Mesenchymal stem cell (in vitro differentiated cells and primary cell): ENCODE measurements at regions not wholly inside any gene's neighbourhood (a gene's known extent, or its start where the extent isn't known, plus 50 kb on each side); places are given as distances from the start of the nearest gene placed in this dataset.

Source experiments
- DNase-seq: peaks from one replicate; pipeline ENCODE4 v3.0.0-alpha.2; 2013
- H2AFZ ChIP-seq: one replicate; pipeline ENCODE4 v1.6.1; 2013; ENCODE audit warnings: low read depth, mild to moderate bottlenecking, control low read depth, inconsistent platforms, low read length, moderate library complexity
- H2AK5ac ChIP-seq: 2 replicates; pipeline ENCODE4 v1.6.1; 2013; ENCODE audit warnings: low read length, moderate library complexity, mild to moderate bottlenecking, inconsistent platforms; ENCODE audit not compliant: severe bottlenecking
- H2BK120ac ChIP-seq: one replicate; pipeline ENCODE4 v1.6.1; 2013; ENCODE audit warnings: low read depth, mild to moderate bottlenecking, inconsistent platforms, low read length, moderate library complexity
- H2BK12ac ChIP-seq, 2 experiments: one replicate each; pipeline ENCODE4 v1.6.1; 2013; ENCODE audit warnings: inconsistent platforms in 2 of 2, low read length in 2 of 2, mild to moderate bottlenecking in 2 of 2, moderate library complexity in 2 of 2, control low read depth in 1 of 2
- H2BK15ac ChIP-seq: one replicate; pipeline ENCODE4 v1.6.1; 2013; ENCODE audit warnings: mild to moderate bottlenecking, low read depth, inconsistent platforms; ENCODE audit not compliant: poor library complexity, severe bottlenecking
- H2BK5ac ChIP-seq: 2 replicates; pipeline ENCODE4 v1.6.1; 2013; ENCODE audit warnings: low read depth, mild to moderate bottlenecking, low read length, control low read depth, inconsistent platforms; ENCODE audit not compliant: poor library complexity, severe bottlenecking
- H3K14ac ChIP-seq, 2 experiments: one replicate each; pipeline ENCODE4 v1.6.1; 2013; ENCODE audit warnings: inconsistent platforms in 2 of 2, low read length in 2 of 2, control low read depth in 1 of 2, mild to moderate bottlenecking in 1 of 2, moderate library complexity in 1 of 2
- H3K18ac ChIP-seq, 2 experiments: one replicate each; pipeline ENCODE4 v1.6.1; 2013; ENCODE audit warnings: inconsistent platforms in 2 of 2, low read length in 2 of 2, control low read depth in 1 of 2, low read depth in 1 of 2, mild to moderate bottlenecking in 1 of 2
- H3K23ac ChIP-seq, 2 experiments: one replicate each; pipeline ENCODE4 v1.6.1; 2013; ENCODE audit warnings: inconsistent platforms in 2 of 2, low read length in 2 of 2, mild to moderate bottlenecking in 2 of 2, moderate library complexity in 2 of 2, control low read depth in 1 of 2
- H3K27ac ChIP-seq: 2 replicates; pipeline ENCODE4 v1.5.1; 2013; ENCODE audit warnings: mild to moderate bottlenecking, moderate library complexity, low read length, control low read depth, inconsistent platforms; ENCODE audit not compliant: poor library complexity, severe bottlenecking
- H3K27me3 ChIP-seq, 2 experiments: 2 replicates each; pipeline versions ENCODE4 v1.6.1 to v1.7.0; 2013; ENCODE audit warnings: low read length in 2 of 2, mild to moderate bottlenecking in 2 of 2, moderate library complexity in 2 of 2, control low read depth in 1 of 2, inconsistent platforms in 1 of 2; ENCODE audit not compliant: control insufficient read depth in 1 of 2, insufficient read depth in 1 of 2
- H3K36me3 ChIP-seq, 2 experiments: 2 replicates each; pipeline versions ENCODE4 v1.6.1 to v1.7.0; 2013; ENCODE audit warnings: low read length in 2 of 2, control low read depth in 1 of 2, inconsistent platforms in 1 of 2, low read depth in 1 of 2, mild to moderate bottlenecking in 1 of 2; ENCODE audit not compliant: insufficient read depth in 2 of 2, control insufficient read depth in 1 of 2
- H3K4ac ChIP-seq, 2 experiments: one replicate each; pipeline ENCODE4 v1.6.1; 2013; ENCODE audit warnings: inconsistent platforms in 2 of 2, low read length in 2 of 2, mild to moderate bottlenecking in 2 of 2, moderate library complexity in 2 of 2, control low read depth in 1 of 2, low read depth in 1 of 2
- H3K4me1 ChIP-seq: 2 replicates; pipeline ENCODE4 v1.6.1; 2013; ENCODE audit warnings: low read depth, low read length, control low read depth; ENCODE audit not compliant: control insufficient read depth, insufficient read depth
- H3K4me2 ChIP-seq: 2 replicates; pipeline ENCODE4 v1.6.1; 2013; ENCODE audit warnings: low read length, mild to moderate bottlenecking, inconsistent platforms; ENCODE audit not compliant: poor library complexity, severe bottlenecking
- H3K4me3 ChIP-seq, 2 experiments: 2 replicates each; pipeline versions ENCODE4 v1.5.1 to v1.7.0; 2013; ENCODE audit warnings: low read length in 2 of 2, mild to moderate bottlenecking in 2 of 2, control low read depth in 1 of 2, low read depth in 1 of 2; ENCODE audit not compliant: insufficient read depth in 1 of 2
- H3K79me1 ChIP-seq: replicated peaks from 2 replicates; pipeline ENCODE4 v1.6.1; 2013; ENCODE audit warnings: mild to moderate bottlenecking, control low read depth, low read length, inconsistent platforms; ENCODE audit not compliant: poor library complexity, severe bottlenecking
- H3K9ac ChIP-seq: 2 replicates; pipeline ENCODE4 v1.7.0; 2013; ENCODE audit warnings: mild to moderate bottlenecking, low read length, moderate library complexity
- H3K9me3 ChIP-seq: 2 replicates; pipeline ENCODE4 v1.7.0; 2013; ENCODE audit warnings: mild to moderate bottlenecking, low read length; ENCODE audit not compliant: control insufficient read depth
- H4K8ac ChIP-seq: one replicate; pipeline ENCODE4 v1.6.1; 2013; ENCODE audit warnings: inconsistent platforms, mild to moderate bottlenecking, low read length, moderate library complexity
- H4K91ac ChIP-seq: one replicate; pipeline ENCODE4 v1.6.1; 2013; ENCODE audit warnings: mild to moderate bottlenecking, low read length, inconsistent platforms
- WGBS: methylation state at CpG from one replicate; pipeline ENCODE4 v1.1.7; 2013; ENCODE audit warnings: mixed read lengths; 5-methylcytosine and 5-hydroxymethylcytosine counted together

- Histone ChIP-seq H3K4me3 (no peak overlapping the region), H2BK120ac (no peak overlapping the region), H3K27ac (no peak overlapping the region), H2BK5ac (no peak overlapping the region), H3K27me3 (peaks cover 0 to 2% of the 10 kb centered on the region in 2 experiments), H3K36me3 (no peaks in the 10 kb centered on the region), H4K91ac (no peak overlapping the region), H3K4me1 (no peaks in the 10 kb centered on the region), H2BK15ac (no peak overlapping the region), H2BK12ac (no peak overlapping the region), H2AFZ (no peak overlapping the region), H2AK5ac (no peak overlapping the region), H3K9me3 (no peaks in the 10 kb centered on the region), H4K8ac (no peak overlapping the region), H3K14ac (no peak overlapping the region), H3K9ac (no peak overlapping the region), H3K18ac (no peak overlapping the region), H3K4ac (no peak overlapping the region), H3K79me1 (no peaks in the 10 kb centered on the region), H3K4me2 (no peak overlapping the region), H3K23ac (no peak overlapping the region)
- 79% methylated on average over 2 of the region's 3 CpGs for WGBS
- no peak for DNase-seq
Measured at GRCh38 chr5:5799826-5800225, 377.3 kb downstream of the ICE1 start.

- Histone ChIP-seq H3K27me3 (peaks cover 0 to 3% of the 10 kb centered on the region in 2 experiments), H3K14ac (no peak overlapping the region), H3K18ac (no peak overlapping the region), H3K9me3 (no peaks in the 10 kb centered on the region), H3K4me2 (no peak overlapping the region), H4K91ac (no peak overlapping the region), H2BK15ac (no peak overlapping the region), H3K4ac (no peak overlapping the region), H2AFZ (no peak overlapping the region), H3K36me3 (no peaks in the 10 kb centered on the region), H3K4me3 (no peak overlapping the region), H2BK12ac (no peak overlapping the region), H2BK120ac (no peak overlapping the region), H2AK5ac (no peak overlapping the region), H4K8ac (no peak overlapping the region), H3K27ac (no peak overlapping the region), H2BK5ac (no peak overlapping the region), H3K23ac (no peak overlapping the region), H3K4me1 (no peaks in the 10 kb centered on the region), H3K79me1 (no peaks in the 10 kb centered on the region), H3K9ac (no peak overlapping the region)
- WGBS, result 81% methylated on average over 2 of the region's 4 CpGs
- no peak for DNase-seq
Measured at GRCh38 chr5:5799229-5799628, 376.8 kb downstream of the ICE1 start.

GRCh38 chr5:5798462-5798861 lies 376.0 kb downstream of the ICE1 start:
- no peak overlapping the region for H2AK5ac ChIP-seq
- H2BK5ac ChIP-seq, result no peak overlapping the region
- no peaks in the 10 kb centered on the region for H3K4me1 ChIP-seq
- no peak overlapping the region for H3K4me3 ChIP-seq
- H3K23ac ChIP-seq, result no peak overlapping the region
- H3K27ac ChIP-seq, result no peak overlapping the region
- H2BK120ac ChIP-seq, result no peak overlapping the region
- H2BK15ac ChIP-seq, result no peak overlapping the region
- no peak for DNase-seq
- H3K18ac ChIP-seq, result no peak overlapping the region
- no peak overlapping the region for H3K4me2 ChIP-seq
- no peaks in the 10 kb centered on the region for H3K79me1 ChIP-seq
- no peak overlapping the region for H4K8ac ChIP-seq
- no peak overlapping the region for H3K14ac ChIP-seq
- no peak overlapping the region for H3K4ac ChIP-seq
- 17% methylated on average over 2 of the region's 4 CpGs for WGBS
- no peaks in the 10 kb centered on the region for H3K9me3 ChIP-seq
- H3K9ac ChIP-seq, result no peak overlapping the region
- H3K36me3 ChIP-seq, result no peaks in the 10 kb centered on the region
- H4K91ac ChIP-seq, result no peak overlapping the region
- no peak overlapping the region for H2AFZ ChIP-seq
- H3K27me3 ChIP-seq, result peaks cover 0 to 3% of the 10 kb centered on the region in 2 experiments
- no peak overlapping the region for H2BK12ac ChIP-seq

- Histone ChIP-seq H2BK5ac (no peak overlapping the region), H3K4me1 (no peaks in the 10 kb centered on the region), H3K4me3 (no peak overlapping the region), H4K8ac (no peak overlapping the region), H2BK15ac (no peak overlapping the region), H2AFZ (no peak overlapping the region), H3K9me3 (no peaks in the 10 kb centered on the region), H3K79me1 (no peaks in the 10 kb centered on the region), H3K27me3 (peaks cover 0 to 3% of the 10 kb centered on the region in 2 experiments), H3K4me2 (no peak overlapping the region), H2BK12ac (no peak overlapping the region), H2AK5ac (no peak overlapping the region), H3K27ac (no peak overlapping the region), H3K23ac (no peak overlapping the region), H3K9ac (no peak overlapping the region), H3K36me3 (no peaks in the 10 kb centered on the region), H3K4ac (no peak overlapping the region), H3K18ac (no peak overlapping the region), H2BK120ac (no peak overlapping the region), H3K14ac (no peak overlapping the region), H4K91ac (no peak overlapping the region)
- 88% methylated on average over 4 of the region's 5 CpGs for WGBS
- no peak for DNase-seq
Measured at GRCh38 chr5:5798041-5798440, 375.6 kb downstream of the ICE1 start.
